CD14-positive monocyte (primary cell): ENCODE measurements at regions not wholly inside any gene's neighbourhood (a gene's known extent, or its start where the extent isn't known, plus 50 kb on each side); places are given as distances from the start of the nearest gene placed in this dataset.

Source experiments
- DNase-seq, 3 donors: peaks; one replicate each; pipeline ENCODE4 v3.0.0-alpha.2; 2011 to 2022
- H2AFZ ChIP-seq: 2 replicates; pipeline ENCODE4 v1.6.0; 2012; ENCODE audit warnings: mild to moderate bottlenecking, low read depth, low read length, inconsistent platforms; ENCODE audit not compliant: insufficient read depth, poor library complexity, severe bottlenecking
- H3K27ac ChIP-seq, 2 donors: 1 replicate in 1 of 2; 2 replicates in 1 of 2; pipeline ENCODE4 v1.5.1; 2012 to 2013; ENCODE audit warnings: low read length in 2 of 2, control low read depth in 1 of 2, inconsistent platforms in 1 of 2, low read depth in 1 of 2, mild to moderate bottlenecking in 1 of 2
- H3K27me3 ChIP-seq, 2 donors: one replicate each; pipeline versions ENCODE4 v1.6.0 to v1.6.1; 2011 to 2013; ENCODE audit warnings: low read length in 2 of 2; ENCODE audit not compliant: control insufficient read depth in 2 of 2, insufficient read depth in 2 of 2
- H3K36me3 ChIP-seq, 2 donors: replicated peaks in 1 of 2; 1 replicate in 1 of 2; 2 replicates in 1 of 2; pipeline versions ENCODE4 v1.5.1 to v1.6.1; 2012 to 2013; ENCODE audit warnings: low read length in 2 of 2, control low read depth in 1 of 2, inconsistent platforms in 1 of 2, mild to moderate bottlenecking in 1 of 2; ENCODE audit not compliant: insufficient read depth in 2 of 2, control insufficient read depth in 1 of 2
- H3K4me1 ChIP-seq, 2 donors: 1 replicate in 1 of 2; 2 replicates in 1 of 2; pipeline versions ENCODE4 v1.5.1 to v1.6.1; 2012 to 2013; ENCODE audit warnings: low read length in 2 of 2, control low read depth in 1 of 2, inconsistent platforms in 1 of 2, mild to moderate bottlenecking in 1 of 2, moderate library complexity in 1 of 2; ENCODE audit not compliant: insufficient read depth in 2 of 2, control insufficient read depth in 1 of 2
- H3K4me2 ChIP-seq: replicated peaks from 2 replicates; pipeline ENCODE3; 2012; ENCODE audit warnings: low read length, moderate library complexity, mild to moderate bottlenecking; ENCODE audit not compliant: poor library complexity, severe bottlenecking; ENCODE audit errors: extremely low read depth
- H3K4me3 ChIP-seq, 3 experiments: fragments of 200-600 bp in 1 of 3; sonication (generic) in 1 of 3; replicated peaks in 1 of 3; 1 replicate in 2 of 3; 2 replicates in 1 of 3; pipeline ENCODE4 v1.5.1; 2011 to 2013; ENCODE audit warnings: low read length in 3 of 3, mild to moderate bottlenecking in 3 of 3, control low read depth in 2 of 3, low read depth in 2 of 3, inconsistent platforms in 1 of 3, moderate library complexity in 1 of 3
- H3K79me2 ChIP-seq: 2 replicates; pipeline ENCODE4 v1.6.0; 2012; ENCODE audit warnings: mild to moderate bottlenecking, control low read depth, inconsistent platforms, low read length, moderate library complexity; ENCODE audit not compliant: insufficient read depth
- H3K9ac ChIP-seq: 2 replicates; pipeline ENCODE4 v1.6.0; 2017; ENCODE audit warnings: low read length, mild to moderate bottlenecking; ENCODE audit not compliant: insufficient read depth, poor library complexity, severe bottlenecking
- H3K9me3 ChIP-seq, 2 donors: replicated peaks in 1 of 2; 1 replicate in 1 of 2; 2 replicates in 1 of 2; pipeline versions ENCODE4 v1.5.1 to v1.6.1; 2012 to 2013; ENCODE audit warnings: low read length in 2 of 2, control low read depth in 1 of 2; ENCODE audit not compliant: control insufficient read depth in 1 of 2, insufficient read depth in 1 of 2
- H4K20me1 ChIP-seq: 2 replicates; pipeline ENCODE4 v1.6.0; 2012; ENCODE audit warnings: mild to moderate bottlenecking, low read length, control low read depth, moderate library complexity; ENCODE audit not compliant: insufficient read depth
- H3K27ac Mint-ChIP-seq, 7 donors: one replicate each; pipeline ENCODE4 v1.8.0; 2020; ENCODE audit warnings: mild to moderate bottlenecking in 7 of 7, mixed read lengths in 7 of 7, moderate library complexity in 6 of 7, inconsistent platforms in 2 of 7
- H3K27me3 Mint-ChIP-seq, 3 donors: one replicate each; pipeline ENCODE4 v1.8.0; 2021 to 2022; ENCODE audit warnings: low read depth in 3 of 3, mild to moderate bottlenecking in 3 of 3, mixed read lengths in 3 of 3, moderate library complexity in 3 of 3, inconsistent platforms in 1 of 3
- H3K36me3 Mint-ChIP-seq, 2 donors: one replicate each; pipeline ENCODE4 v1.8.0; 2020; ENCODE audit warnings: mixed read lengths in 2 of 2, inconsistent platforms in 1 of 2, mild to moderate bottlenecking in 1 of 2
- H3K4me1 Mint-ChIP-seq: one replicate; pipeline ENCODE4 v1.8.0; 2020; ENCODE audit warnings: mild to moderate bottlenecking, mixed read lengths
- H3K4me3 Mint-ChIP-seq, 2 donors: one replicate each; pipeline ENCODE4 v1.8.0; 2020; ENCODE audit warnings: mild to moderate bottlenecking in 2 of 2, mixed read lengths in 2 of 2, moderate library complexity in 1 of 2
- H3K9me3 Mint-ChIP-seq, 7 donors: one replicate each; pipeline ENCODE4 v1.8.0; 2020 to 2022; ENCODE audit warnings: mixed read lengths in 7 of 7, mild to moderate bottlenecking in 6 of 7, moderate library complexity in 6 of 7, inconsistent platforms in 2 of 7
- WGBS: methylation state at CpG from one replicate; pipeline ENCODE4 v1.1.5; 2013; ENCODE audit warnings: missing lambda C conversion rate; ENCODE audit not compliant: insufficient coverage; 5-methylcytosine and 5-hydroxymethylcytosine counted together
- intact Hi-C, 2 donors: fragments of 100-400 bp; cut with micrococcal nuclease; formaldehyde crosslinking; loops; one replicate each; pipeline versions ENCODE4 v1.15.0 to v1.15.1; 2023
- TF ChIP-seq, protein P1 (sequence below): fragments of 200-600 bp; IDR thresholded peaks from one replicate; pipeline ENCODE4 v1.8.0; 2022; ENCODE audit warnings: antibody characterized with exemption, mild to moderate bottlenecking

GRCh38 chr2:155021618-155022017, 323.1 kb downstream of the KCNJ3 start:
- Histone ChIP-seq H3K9ac (no peak overlapping the region), H3K9me3 (no peaks in the 10 kb centered on the region), H3K4me2 (no peak overlapping the region), H2AFZ (no peak overlapping the region), H3K4me3 (no peak overlapping the region), H4K20me1 (no peaks in the 10 kb centered on the region), H3K4me1 (no peaks in the 10 kb centered on the region), H3K36me3 (no peaks in the 10 kb centered on the region), H3K79me2 (no peaks in the 10 kb centered on the region), H3K27me3 (no peaks in the 10 kb centered on the region), H3K27ac (no peak overlapping the region)
- DNase-seq: no peak
- WGBS: no CpG with 5 or more reads among the region's 1 CpG
- Mint-ChIP-seq H3K4me3 (no peak overlapping the region), H3K27ac (no peak overlapping the region), H3K36me3 (no peaks in the 10 kb centered on the region), H3K4me1 (no peaks in the 10 kb centered on the region), H3K27me3 (no peaks in the 10 kb centered on the region), H3K9me3 (peaks cover 0 to 6% (median 0%) of the 10 kb centered on the region in 7 donors)
- intact Hi-C loops: no loop called here
- TF ChIP-seq, protein P1, sequence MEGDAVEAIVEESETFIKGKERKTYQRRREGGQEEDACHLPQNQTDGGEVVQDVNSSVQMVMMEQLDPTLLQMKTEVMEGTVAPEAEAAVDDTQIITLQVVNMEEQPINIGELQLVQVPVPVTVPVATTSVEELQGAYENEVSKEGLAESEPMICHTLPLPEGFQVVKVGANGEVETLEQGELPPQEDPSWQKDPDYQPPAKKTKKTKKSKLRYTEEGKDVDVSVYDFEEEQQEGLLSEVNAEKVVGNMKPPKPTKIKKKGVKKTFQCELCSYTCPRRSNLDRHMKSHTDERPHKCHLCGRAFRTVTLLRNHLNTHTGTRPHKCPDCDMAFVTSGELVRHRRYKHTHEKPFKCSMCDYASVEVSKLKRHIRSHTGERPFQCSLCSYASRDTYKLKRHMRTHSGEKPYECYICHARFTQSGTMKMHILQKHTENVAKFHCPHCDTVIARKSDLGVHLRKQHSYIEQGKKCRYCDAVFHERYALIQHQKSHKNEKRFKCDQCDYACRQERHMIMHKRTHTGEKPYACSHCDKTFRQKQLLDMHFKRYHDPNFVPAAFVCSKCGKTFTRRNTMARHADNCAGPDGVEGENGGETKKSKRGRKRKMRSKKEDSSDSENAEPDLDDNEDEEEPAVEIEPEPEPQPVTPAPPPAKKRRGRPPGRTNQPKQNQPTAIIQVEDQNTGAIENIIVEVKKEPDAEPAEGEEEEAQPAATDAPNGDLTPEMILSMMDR: no peak

DNA sequence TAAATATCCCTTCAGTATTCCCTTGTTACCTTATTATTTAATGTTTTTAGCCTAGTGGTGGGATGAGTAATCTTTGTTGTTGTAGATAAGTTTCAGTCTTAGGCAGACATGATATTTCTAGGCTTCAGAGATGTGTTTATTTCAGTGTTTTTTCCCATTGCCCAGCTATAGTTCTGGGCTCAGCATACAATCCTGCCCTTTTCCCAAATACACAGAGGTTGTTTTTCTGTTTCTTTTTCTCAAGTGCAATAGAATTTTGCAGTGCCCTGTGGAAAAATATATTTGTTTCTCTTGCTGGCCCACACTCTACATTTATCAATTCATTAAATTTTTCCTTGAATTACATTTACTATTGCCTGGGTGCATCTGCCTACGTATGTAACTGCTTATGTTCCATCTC, 321.8 kb downstream of the KCNJ3 start:
- Histone ChIP-seq H3K9me3 (no peaks in the 10 kb centered on the region), H4K20me1 (no peaks in the 10 kb centered on the region), H2AFZ (no peak overlapping the region), H3K36me3 (no peaks in the 10 kb centered on the region), H3K27me3 (no peaks in the 10 kb centered on the region), H3K9ac (no peak overlapping the region), H3K4me2 (no peak overlapping the region), H3K4me1 (no peaks in the 10 kb centered on the region), H3K27ac (no peak overlapping the region), H3K4me3 (no peak overlapping the region), H3K79me2 (no peaks in the 10 kb centered on the region)
- no peaks in the 10 kb centered on the region for H3K36me3 Mint-ChIP-seq
- intact Hi-C loops: no loop called here
- H3K27me3 Mint-ChIP-seq: no peaks in the 10 kb centered on the region
- TF ChIP-seq, protein P1: no peak
- no CpG with 5 or more reads among the region's 1 CpG for WGBS
- H3K9me3 Mint-ChIP-seq: peaks cover 0 to 6% (median 0%) of the 10 kb centered on the region in 7 donors
- H3K4me3 Mint-ChIP-seq: no peak overlapping the region
- no peak for DNase-seq
- H3K4me1 Mint-ChIP-seq: no peaks in the 10 kb centered on the region
- H3K27ac Mint-ChIP-seq: no peak overlapping the region
